Trophoblast cell (in vitro differentiated cells and primary cell): ENCODE measurements at regions not wholly inside any gene's neighbourhood (a gene's known extent, or its start where the extent isn't known, plus 50 kb on each side); places are given as distances from the start of the nearest gene placed in this dataset.
"Not testable (repeated sequence)": the region's sequence is repeated elsewhere in the genome, so short reads cannot be mapped to it uniquely, and the experiment has no call there.

Source experiments
- DNase-seq, 2 donors: peaks; one replicate each; pipeline ENCODE4 v3.0.0-alpha.2; 2016
- H2AFZ ChIP-seq: 2 replicates; pipeline ENCODE4 v1.6.1; 2013; ENCODE audit warnings: low read length, moderate library complexity, mild to moderate bottlenecking; ENCODE audit not compliant: insufficient read depth, poor library complexity
- H2AK5ac ChIP-seq: 2 replicates; pipeline ENCODE4 v1.6.1; 2013; ENCODE audit warnings: mild to moderate bottlenecking, low read length
- H2BK120ac ChIP-seq: 2 replicates; pipeline ENCODE4 v1.6.1; 2013; ENCODE audit warnings: low read length, mild to moderate bottlenecking, moderate library complexity; ENCODE audit not compliant: insufficient read depth, poor library complexity
- H2BK12ac ChIP-seq: 2 replicates; pipeline ENCODE4 v1.6.1; 2013; ENCODE audit warnings: mild to moderate bottlenecking, low read length, moderate library complexity
- H2BK5ac ChIP-seq: 2 replicates; pipeline ENCODE4 v1.6.1; 2013; ENCODE audit warnings: low read length, low read depth, moderate library complexity, mild to moderate bottlenecking; ENCODE audit not compliant: poor library complexity
- H3K14ac ChIP-seq: 2 replicates; pipeline ENCODE4 v1.6.1; 2013; ENCODE audit warnings: mild to moderate bottlenecking, low read length
- H3K18ac ChIP-seq: 2 replicates; pipeline ENCODE4 v1.6.1; 2013; ENCODE audit warnings: mild to moderate bottlenecking, low read length
- H3K23ac ChIP-seq: 2 replicates; pipeline ENCODE4 v1.6.1; 2013; ENCODE audit warnings: low read length
- H3K27ac ChIP-seq: 2 replicates; pipeline ENCODE4 v1.5.1; 2013; ENCODE audit warnings: low read depth, mild to moderate bottlenecking, inconsistent platforms, low read length, moderate library complexity
- H3K27me3 ChIP-seq: 2 replicates; pipeline ENCODE4 v1.6.1; 2013; ENCODE audit warnings: inconsistent platforms, mild to moderate bottlenecking, low read length, moderate library complexity; ENCODE audit not compliant: insufficient read depth
- H3K36me3 ChIP-seq, 2 experiments: 1 replicate in 1 of 2; 2 replicates in 1 of 2; pipeline ENCODE4 v1.6.1; 2013; ENCODE audit warnings: low read length in 2 of 2, mild to moderate bottlenecking in 2 of 2, moderate library complexity in 1 of 2; ENCODE audit not compliant: insufficient read depth in 2 of 2, control insufficient read depth in 1 of 2
- H3K4ac ChIP-seq: 2 replicates; pipeline ENCODE4 v1.6.1; 2013; ENCODE audit warnings: low read depth, mild to moderate bottlenecking, low read length, moderate library complexity
- H3K4me1 ChIP-seq, 2 experiments: 1 replicate in 1 of 2; 2 replicates in 1 of 2; pipeline ENCODE4 v1.6.1; 2013; ENCODE audit warnings: low read length in 2 of 2, mild to moderate bottlenecking in 2 of 2, moderate library complexity in 1 of 2; ENCODE audit not compliant: insufficient read depth in 2 of 2, control insufficient read depth in 1 of 2
- H3K4me2 ChIP-seq: 2 replicates; pipeline ENCODE4 v1.6.1; 2013; ENCODE audit warnings: inconsistent platforms, mild to moderate bottlenecking, low read length, moderate library complexity
- H3K4me3 ChIP-seq: 2 replicates; pipeline ENCODE4 v1.5.1; 2013; ENCODE audit warnings: mild to moderate bottlenecking, low read depth, low read length, inconsistent platforms
- H3K79me1 ChIP-seq: one replicate; pipeline ENCODE4 v1.6.1; 2013; ENCODE audit warnings: low read length
- H3K79me2 ChIP-seq: 2 replicates; pipeline ENCODE4 v1.6.1; 2013; ENCODE audit warnings: low read length, mild to moderate bottlenecking; ENCODE audit not compliant: control insufficient read depth, insufficient read depth, poor library complexity
- H3K9ac ChIP-seq: 2 replicates; pipeline ENCODE4 v1.6.1; 2013; ENCODE audit warnings: mild to moderate bottlenecking, low read length
- H3K9me3 ChIP-seq: 2 replicates; pipeline ENCODE4 v1.6.1; 2013; ENCODE audit warnings: low read depth, mild to moderate bottlenecking, control low read depth, inconsistent platforms, low read length; ENCODE audit not compliant: insufficient read depth
- H4K12ac ChIP-seq: 2 replicates; pipeline ENCODE4 v1.6.1; 2013; ENCODE audit warnings: low read depth, mild to moderate bottlenecking, low read length, moderate library complexity
- H4K8ac ChIP-seq: 2 replicates; pipeline ENCODE4 v1.6.1; 2013; ENCODE audit warnings: low read depth, mild to moderate bottlenecking, low read length, moderate library complexity
- H4K91ac ChIP-seq: one replicate; pipeline ENCODE4 v1.6.1; 2013; ENCODE audit warnings: low read depth, mild to moderate bottlenecking, low read length, moderate library complexity
- WGBS: extraction: QIAGEN DNeasy Blood & Tissue Kit; methylation state at CpG from one replicate; pipeline ENCODE4 v1.1.7; 2013; ENCODE audit warnings: missing lambda C conversion rate; ENCODE audit not compliant: insufficient read length, insufficient coverage; ENCODE audit errors: extremely low coverage; 5-methylcytosine and 5-hydroxymethylcytosine counted together

- Histone ChIP-seq H2BK5ac (no peak overlapping the region), H4K12ac (no peak overlapping the region), H3K9ac (no peak overlapping the region), H3K79me2 (no peaks in the 10 kb centered on the region), H2AFZ (no peak overlapping the region), H3K18ac (no peak overlapping the region), H4K8ac (no peak overlapping the region), H3K9me3 (no peaks in the 10 kb centered on the region), H3K4me1 (no peaks in the 10 kb centered on the region), H3K27me3 (no peaks in the 10 kb centered on the region), H2AK5ac (no peak overlapping the region), H2BK120ac (no peak overlapping the region), H3K27ac (no peak overlapping the region), H3K4ac (no peak overlapping the region), H2BK12ac (no peak overlapping the region), H3K36me3 (no peaks in the 10 kb centered on the region), H3K4me3 (no peak overlapping the region), H3K14ac (no peak overlapping the region), H3K4me2 (no peak overlapping the region), H4K91ac (no peak overlapping the region), H3K79me1 (no peaks in the 10 kb centered on the region), H3K23ac (no peak overlapping the region)
- no CpG with 5 or more reads among the region's 5 CpGs for WGBS
- peak in 1 of 2 donors; percentile 10 for DNase-seq
Measured at GRCh38 chr5:118405650-118406061, 582.7 kb downstream of the DTWD2 start.

DNA sequence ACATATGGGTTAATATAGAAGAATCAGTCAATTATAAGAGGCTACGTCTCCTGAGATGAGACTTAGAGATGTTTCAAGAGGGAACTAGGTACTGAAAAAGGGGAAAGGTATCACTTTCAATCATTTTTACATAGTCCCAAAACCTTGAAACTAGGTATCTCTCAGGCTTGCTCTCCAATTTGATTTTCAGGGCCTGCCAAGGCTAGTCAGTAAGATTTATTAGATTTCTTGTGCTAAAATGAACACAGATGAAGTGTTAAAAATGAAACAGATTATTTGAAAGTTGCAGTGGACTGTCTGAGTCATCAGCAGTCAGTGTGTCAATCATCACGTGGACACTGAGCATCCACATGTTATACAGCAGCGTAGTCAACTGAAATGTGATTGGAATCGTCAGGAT, 591.1 kb downstream of the DTWD2 start:
- Histone ChIP-seq H3K27me3 (no peaks in the 10 kb centered on the region), H3K4me3 (no peak overlapping the region), H3K79me1 (no peaks in the 10 kb centered on the region), H2BK120ac (no peak overlapping the region), H3K9me3 (no peaks in the 10 kb centered on the region), H4K12ac (no peak overlapping the region), H2BK12ac (no peak overlapping the region), H2AK5ac (no peak overlapping the region), H3K27ac (no peak overlapping the region), H3K23ac (no peak overlapping the region), H3K36me3 (no peaks in the 10 kb centered on the region), H3K4me1 (no peaks in the 10 kb centered on the region), H3K4me2 (no peak overlapping the region), H4K91ac (no peak overlapping the region), H3K4ac (no peak overlapping the region), H4K8ac (no peak overlapping the region), H3K79me2 (no peaks in the 10 kb centered on the region), H3K18ac (no peak overlapping the region), H3K9ac (no peak overlapping the region), H2AFZ (no peak overlapping the region), H3K14ac (no peak overlapping the region), H2BK5ac (no peak overlapping the region)
- no peak for DNase-seq
- WGBS, result no CpG with 5 or more reads among the region's 4 CpGs

GRCh38 chr5:118392491-118392890, 595.9 kb downstream of the DTWD2 start:
- H4K12ac ChIP-seq, result no peak overlapping the region
- no CpG with 5 or more reads among the region's 6 CpGs for WGBS
- no peak overlapping the region for H2BK5ac ChIP-seq
- H3K4me3 ChIP-seq, result no peak overlapping the region
- no peak overlapping the region for H3K18ac ChIP-seq
- no peak overlapping the region for H4K8ac ChIP-seq
- H2BK120ac ChIP-seq, result no peak overlapping the region
- H3K27me3 ChIP-seq, result no peaks in the 10 kb centered on the region
- no peak overlapping the region for H3K14ac ChIP-seq
- H3K4me1 ChIP-seq, result no peaks in the 10 kb centered on the region
- H3K27ac ChIP-seq, result no peak overlapping the region
- H3K36me3 ChIP-seq, result no peaks in the 10 kb centered on the region
- DNase-seq, result no peak
- H3K79me2 ChIP-seq, result no peaks in the 10 kb centered on the region
- H3K4ac ChIP-seq, result no peak overlapping the region
- H3K4me2 ChIP-seq, result no peak overlapping the region
- no peak overlapping the region for H2AK5ac ChIP-seq
- no peak overlapping the region for H4K91ac ChIP-seq
- no peak overlapping the region for H2AFZ ChIP-seq
- no peaks in the 10 kb centered on the region for H3K9me3 ChIP-seq
- H2BK12ac ChIP-seq, result no peak overlapping the region
- no peaks in the 10 kb centered on the region for H3K79me1 ChIP-seq
- H3K9ac ChIP-seq, result no peak overlapping the region
- no peak overlapping the region for H3K23ac ChIP-seq

DNA sequence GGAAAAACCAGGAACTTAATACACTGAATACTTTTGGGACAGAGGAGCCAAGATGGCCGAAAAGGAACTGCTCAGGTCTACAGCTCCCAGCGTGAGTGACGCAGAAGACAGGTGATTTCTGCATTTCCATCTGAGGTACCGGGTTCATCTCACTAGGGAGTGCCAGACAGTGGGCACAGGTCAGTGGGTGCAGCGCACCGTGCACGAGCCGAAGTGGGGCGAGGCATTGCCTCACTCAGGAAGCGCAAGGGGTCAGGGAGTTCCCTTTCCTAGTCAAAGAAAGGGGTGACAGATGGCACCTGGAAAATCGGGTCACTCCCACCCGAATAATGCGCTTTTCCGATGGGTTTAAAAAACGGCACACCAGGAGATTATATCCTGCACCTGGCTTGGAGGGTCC, 605.4 kb downstream of the DTWD2 start:
- not testable (repeated sequence) for H3K79me1 ChIP-seq, H2BK120ac ChIP-seq, H2BK5ac ChIP-seq, H3K18ac ChIP-seq, H4K91ac ChIP-seq, H2BK12ac ChIP-seq, H3K4me1 ChIP-seq, H3K36me3 ChIP-seq, H3K79me2 ChIP-seq, H2AK5ac ChIP-seq, H3K4me3 ChIP-seq, H3K27me3 ChIP-seq, DNase-seq, H4K8ac ChIP-seq, H3K27ac ChIP-seq, H3K14ac ChIP-seq, H3K9ac ChIP-seq, H3K9me3 ChIP-seq, H4K12ac ChIP-seq, H3K23ac ChIP-seq, H3K4me2 ChIP-seq, H2AFZ ChIP-seq, H3K4ac ChIP-seq
- WGBS, result no CpG with 5 or more reads among the region's 15 CpGs
